Islet of Langerhans (tissue), 1 donor: ENCODE measurements at regions not wholly inside any gene's neighbourhood (a gene's known extent, or its start where the extent isn't known, plus 50 kb on each side); places are given as distances from the start of the nearest gene placed in this dataset.
A peak's percentile ranks its signal among the peaks of the same experiment; 100 is the strongest.

Experiments
- FAIRE-seq: peaks from one replicate; lab custom pipeline; 2011; peaks lifted over from hg19 to GRCh38; lab: Jason Lieb, UNC

DNA sequence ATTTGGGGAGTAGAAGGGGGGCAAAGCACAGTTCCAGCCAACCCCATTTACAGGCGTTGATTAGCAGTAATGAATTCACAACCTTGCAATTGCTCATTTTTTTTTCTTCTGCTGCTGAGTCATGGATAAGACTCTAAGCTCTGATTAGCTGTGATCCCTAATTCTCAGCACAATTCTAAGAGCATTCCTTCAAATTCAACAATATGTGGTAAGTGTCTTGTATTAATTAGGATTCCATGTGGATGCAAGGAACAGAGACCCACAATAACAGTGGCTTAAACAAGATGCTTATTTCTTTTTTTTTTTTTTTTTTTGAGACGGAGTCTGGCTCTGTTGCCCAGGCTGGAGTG, 133.4 kb downstream of the PALM2AKAP2 start:
- FAIRE-seq: no peak

DNA sequence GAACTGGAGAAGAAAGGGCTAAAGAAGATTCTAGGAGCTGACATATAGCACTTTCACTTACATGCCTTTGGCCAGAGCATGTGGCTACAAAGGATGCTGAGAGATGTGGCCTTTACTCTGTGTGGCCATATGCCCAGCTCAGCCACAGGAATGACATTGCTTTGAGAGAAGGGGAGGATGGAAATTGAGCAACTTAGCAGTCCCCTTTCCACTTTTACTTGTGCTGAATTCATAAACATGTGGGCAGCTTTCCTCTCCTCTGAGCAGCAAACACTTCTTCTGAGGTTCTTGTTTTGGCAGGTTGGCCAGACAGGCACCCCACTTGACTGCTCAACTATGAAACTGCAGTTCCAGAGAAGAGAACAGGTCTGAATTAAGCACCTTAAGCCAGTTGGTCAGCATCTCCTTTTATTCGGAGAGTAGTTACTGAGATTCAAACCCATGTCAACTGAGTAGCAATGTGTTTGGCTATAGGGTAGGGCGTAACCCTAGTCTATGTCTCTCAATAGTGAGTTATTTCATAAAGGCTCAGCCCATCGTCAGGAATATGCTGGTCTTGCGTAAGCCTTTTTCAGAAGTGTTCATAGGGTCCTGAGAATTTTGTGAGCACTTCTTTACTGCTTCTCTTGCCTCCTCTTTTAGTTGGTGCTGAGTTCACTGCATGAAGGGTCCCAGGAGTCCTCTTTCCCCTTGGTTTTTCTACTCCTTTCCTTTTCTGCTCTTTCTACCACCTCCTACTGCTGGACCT, 134.5 kb downstream of the PALM2AKAP2 start:
- FAIRE-seq: no peak

DNA sequence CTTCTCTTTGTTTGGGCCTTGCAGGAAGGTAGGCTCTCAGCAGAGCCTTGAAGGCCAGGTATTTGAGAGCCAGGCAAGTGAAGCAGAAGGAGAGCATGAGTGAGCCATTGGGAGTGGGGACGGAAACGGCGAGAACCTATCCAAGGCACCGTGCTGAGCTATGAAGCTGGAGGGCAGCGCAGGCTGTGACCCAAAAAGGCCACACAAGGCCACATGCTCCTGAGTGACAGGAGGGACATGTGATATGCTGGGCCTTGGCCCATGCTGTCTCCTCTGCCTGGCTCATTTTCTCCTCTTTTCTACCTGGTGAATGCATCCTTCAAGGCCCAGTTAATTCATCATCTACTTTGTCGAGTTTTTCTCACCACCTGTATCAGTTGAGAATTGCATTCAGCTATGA, 136.3 kb downstream of the PALM2AKAP2 start:
- no peak for FAIRE-seq

DNA sequence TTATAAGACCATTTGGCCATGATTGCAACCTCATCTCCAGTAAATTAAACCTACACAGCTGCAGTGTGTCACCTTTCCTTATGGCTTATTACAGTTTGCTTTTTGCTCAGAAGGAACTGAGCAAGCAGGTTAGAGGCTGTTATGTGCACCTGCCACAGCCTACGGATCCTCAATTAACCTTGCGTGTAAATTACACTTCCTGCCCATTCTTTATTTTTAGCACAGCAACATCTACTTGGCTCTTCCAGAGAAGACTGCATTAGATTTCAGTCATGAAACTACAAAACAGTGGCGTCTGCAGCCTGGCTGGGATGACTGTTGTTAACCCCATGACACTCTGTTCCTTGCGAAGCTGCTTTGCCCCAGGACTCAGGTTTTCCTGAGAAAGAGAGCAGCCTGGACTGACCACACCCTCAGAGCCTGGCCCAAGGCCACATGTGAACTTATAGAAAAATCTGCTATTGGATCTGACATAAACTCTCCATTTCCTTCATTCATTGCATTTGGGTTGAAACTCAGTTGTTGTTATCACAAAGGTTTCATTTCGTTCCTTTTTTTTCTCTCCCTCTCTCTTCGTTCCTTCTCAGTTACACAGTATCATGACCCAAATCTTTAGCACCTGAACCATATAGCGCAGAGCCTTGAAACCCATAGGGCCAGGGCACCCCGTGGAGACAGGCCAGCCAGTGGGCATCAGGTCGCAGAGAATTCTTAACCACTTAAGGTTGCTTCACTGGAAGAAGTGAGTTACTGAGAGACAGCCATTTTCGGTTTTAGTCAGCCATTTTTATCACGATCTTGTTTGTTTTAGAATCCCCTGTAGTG, 138.6 kb downstream of the PALM2AKAP2 start:
- peak; percentile 56 for FAIRE-seq

DNA sequence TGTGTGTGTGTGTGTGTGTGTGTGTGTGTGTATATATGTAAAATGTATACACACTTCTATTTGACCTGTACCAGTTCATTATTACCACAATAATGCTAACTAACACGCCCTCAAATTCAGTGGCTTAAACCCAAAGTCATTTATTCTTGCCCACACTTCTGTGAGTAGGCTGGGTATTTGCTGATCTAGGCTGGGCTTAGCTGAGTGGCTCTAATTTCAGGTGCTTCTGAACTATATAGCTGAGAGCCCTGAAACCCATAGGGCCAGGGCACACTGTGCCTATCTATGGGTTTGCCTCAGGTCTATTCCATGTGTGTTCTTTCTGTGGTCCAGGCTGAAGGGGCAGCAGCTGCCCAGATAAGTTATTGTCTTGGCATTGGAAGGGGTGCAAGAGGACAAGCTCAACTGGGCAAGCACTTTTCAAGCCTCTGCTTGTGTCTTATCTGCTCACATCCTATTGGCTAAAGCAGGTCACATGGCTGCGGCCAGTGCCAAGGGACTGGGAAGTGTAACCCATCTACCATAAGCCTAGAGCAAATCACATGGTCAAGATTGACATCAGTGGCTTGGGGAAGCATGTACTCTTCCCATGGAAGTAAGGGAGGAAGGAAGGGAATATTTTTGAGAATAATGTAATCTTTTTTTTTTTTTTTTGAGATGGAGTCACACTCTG, 139.9 kb downstream of the PALM2AKAP2 start:
- no peak for FAIRE-seq

DNA sequence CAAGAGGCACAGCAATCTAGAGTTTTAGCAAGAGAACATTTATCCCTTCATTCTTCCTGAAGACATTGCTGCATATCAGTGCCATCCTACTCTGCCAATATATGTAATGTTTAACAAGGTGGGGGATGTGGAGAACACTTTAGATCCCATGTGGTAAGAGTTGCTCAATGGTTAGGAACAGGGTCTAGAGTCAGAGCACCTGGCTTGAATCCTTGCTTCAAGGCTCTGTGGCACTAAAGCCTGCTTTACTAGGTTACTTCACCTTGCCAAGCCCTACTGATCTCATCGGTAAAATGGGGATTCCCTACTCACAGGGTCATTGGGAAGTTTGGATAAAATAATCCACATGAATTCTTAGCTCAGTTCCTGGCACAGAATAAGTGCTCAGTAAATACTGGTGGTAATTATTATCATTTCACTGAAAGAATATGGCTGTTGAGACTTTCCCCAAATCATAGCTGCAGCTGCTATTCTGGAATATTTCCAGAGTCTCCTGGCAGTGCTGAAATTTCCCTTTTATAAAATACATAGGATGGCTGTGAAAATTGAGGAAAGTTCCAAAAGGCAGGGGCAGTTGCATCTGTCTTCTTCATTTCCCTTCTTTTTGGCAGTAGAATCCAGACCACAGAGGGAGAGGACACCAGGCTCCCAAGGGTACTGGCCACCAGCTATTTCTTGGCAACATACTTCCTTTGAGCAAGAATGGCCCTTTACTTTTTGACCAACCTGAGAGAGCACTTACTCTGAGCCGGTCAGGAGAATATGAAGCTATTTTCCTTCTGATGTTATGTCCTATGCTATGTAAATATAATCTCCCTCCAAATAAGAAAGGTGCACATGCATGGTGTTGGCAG, 142.8 kb downstream of the PALM2AKAP2 start:
- FAIRE-seq: no peak

DNA sequence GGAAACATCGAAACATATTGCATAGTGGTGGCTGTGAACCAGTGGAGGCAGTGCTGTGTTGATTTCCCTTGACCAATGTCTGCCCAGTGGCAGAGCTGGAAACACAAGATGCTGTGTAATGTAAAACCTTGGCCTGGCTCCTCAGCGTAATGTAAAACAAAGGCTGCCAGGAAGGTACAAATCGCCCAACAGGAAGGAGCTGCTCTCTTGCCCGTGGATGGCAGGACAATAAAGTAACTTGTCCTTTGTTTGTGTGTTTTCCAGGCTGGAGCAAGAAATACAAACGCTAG, 143.4 kb downstream of the PALM2AKAP2 start:
- FAIRE-seq: no peak

DNA sequence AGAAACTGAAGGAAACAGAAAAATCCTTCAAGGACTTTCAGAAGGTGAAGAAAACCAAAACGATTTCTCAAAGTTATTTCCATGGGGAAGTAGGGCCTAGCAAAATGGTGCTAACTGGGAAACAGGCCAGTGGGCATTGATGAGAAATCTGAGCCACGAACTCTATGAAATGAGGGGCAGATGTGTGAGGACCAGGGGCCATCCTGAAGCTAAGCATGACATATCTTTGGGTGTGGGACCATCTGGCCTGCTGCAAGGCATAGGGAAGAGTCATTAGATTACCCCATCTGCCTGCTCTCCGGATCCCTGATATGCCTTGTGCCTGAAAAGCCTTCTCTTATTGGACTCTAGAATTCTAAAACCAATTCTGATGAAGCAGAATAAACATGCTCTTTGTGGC, 143.8 kb downstream of the PALM2AKAP2 start:
- FAIRE-seq: no peak

DNA sequence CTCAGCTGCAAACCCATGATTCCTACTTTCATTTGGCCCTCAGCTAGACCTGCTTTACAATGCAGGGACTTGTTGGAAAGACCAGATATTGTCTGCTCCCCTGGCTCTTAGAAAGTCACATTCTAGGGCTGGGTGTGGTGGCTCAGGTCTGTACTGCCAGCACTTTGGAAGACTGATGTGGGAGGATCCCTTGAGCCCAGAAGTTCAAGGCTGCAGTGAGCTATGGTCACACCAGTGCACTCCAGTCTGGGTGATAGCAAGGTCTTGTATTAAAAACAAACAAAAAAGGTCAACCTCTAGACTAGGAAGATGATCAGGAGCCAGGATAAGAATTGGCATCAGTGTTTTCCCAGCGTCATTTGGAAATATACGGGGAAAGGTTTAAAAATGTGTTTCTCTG, 145.8 kb downstream of the PALM2AKAP2 start:
- FAIRE-seq: no peak

DNA sequence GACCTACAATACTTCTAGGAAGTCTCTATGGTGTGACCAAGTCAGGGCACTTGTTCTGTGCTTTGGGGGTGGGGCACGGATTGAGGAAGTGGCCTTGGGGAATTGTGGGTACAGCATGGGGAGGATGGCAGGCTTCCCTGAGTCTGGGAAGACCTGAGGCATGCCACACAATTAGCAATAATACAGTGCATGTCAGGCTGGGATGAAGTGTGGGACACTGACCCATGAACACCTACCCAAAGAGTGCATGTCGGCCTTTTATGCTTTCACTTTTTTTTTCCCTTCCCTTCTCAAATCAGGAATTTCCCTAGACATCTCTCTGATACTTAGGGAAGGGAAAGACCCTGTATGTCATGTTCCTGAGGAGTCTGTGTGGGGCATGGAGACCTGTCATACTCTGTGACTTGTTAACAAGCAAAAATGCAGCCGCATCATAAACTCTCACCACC, 146.4 kb downstream of the PALM2AKAP2 start:
- FAIRE-seq: no peak

DNA sequence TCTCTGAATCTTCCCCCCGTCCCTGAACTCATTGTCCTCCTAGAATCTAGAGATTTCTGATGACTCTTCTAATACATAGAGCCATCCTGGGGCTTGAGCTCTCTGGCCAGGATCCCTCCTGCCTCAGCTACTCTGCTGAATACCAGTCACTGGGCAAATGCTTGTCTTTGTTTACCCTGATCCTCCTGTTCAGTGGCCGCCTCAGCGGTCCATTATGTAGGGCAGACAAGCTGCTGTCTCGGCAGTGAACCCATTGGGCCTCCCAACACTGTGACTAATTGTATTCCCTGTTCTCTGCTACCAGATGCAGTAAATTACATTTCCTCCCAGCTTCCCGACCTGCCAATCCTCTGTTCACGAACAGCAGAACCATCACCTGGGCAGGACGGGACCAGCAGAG, 151.6 kb downstream of the PALM2AKAP2 start:
- no peak for FAIRE-seq

DNA sequence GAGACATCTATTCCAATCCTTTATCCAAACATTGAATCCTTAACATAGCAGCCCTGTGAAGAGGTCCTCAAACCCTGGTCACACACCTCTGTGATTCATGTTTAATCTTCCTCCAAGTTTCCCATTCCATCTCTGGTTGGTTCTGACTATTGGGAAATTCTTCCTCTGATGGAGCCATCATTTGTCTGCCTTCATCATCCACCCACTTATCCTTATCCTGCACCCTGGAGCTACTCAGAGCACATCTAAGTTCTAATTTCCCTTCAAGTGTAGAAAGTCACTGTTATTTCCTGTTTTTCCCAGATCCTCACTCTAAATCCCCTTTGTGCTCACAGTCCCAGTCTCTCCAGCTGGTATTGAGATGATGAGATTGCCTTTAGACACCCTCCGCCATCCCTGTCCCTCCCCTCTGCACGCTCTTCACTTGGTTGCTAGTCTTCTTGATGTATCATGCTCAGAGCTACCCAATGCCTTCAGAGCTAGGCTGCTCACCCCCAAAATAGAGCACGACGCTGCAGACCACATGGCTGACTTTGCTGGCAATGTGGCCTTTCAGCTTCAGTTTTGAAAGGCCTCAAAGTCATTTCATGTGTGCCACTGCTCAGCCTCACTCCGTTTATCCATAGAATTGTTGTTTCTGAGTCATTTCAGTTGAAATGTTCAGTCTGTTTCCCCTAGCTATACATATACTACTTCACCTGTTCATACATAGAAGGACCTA, 154.3 kb downstream of the PALM2AKAP2 start:
- no peak for FAIRE-seq

DNA sequence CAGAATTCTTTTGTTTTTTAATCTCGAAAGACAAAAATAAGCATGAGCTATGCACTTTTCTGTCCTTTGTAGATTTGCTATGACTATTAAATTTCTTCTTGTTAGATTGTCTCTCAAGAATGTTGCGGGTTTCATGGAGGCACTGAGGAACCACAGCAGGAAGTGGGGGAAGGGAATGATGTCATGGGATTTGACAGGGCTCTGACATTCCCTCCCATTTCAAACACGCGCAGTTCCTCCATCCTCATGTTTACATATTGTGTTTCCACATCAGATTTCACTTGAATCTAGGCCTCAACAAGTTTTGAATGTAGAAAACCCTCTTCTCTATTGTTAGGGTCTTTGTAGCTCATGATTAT, 154.8 kb downstream of the PALM2AKAP2 start:
- FAIRE-seq: no peak

DNA sequence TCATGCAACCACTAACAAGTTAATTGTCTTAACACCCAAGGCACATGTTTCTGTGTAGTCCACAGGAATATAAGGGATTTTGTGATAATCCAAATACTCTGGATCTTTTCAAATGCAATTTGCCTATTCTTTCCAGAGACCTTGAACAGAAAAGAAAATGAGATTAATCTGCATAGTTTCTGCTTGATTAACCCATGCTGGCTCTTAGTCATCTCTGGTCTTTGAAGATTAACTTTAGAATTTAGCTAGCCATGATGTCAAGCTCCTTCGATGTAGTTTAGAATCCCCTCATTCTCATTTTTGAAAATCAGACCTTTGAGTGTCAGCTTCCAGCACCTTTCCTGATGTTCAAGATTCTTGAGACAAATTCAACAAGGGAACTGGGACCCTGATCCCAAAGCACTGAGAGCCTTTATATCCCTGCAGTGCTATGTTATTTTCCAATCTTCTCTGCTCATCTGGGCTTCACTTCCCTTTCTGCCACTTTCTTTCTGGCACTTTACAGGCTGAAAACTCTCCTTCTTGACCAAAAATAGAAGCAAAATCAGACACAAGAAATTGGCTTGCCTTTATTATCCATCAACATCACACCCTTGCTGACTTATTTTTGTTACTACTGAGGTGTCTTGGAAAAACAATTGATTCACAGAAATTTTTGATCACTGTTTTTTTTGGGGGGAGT, 155.5 kb downstream of the PALM2AKAP2 start:
- no peak for FAIRE-seq

DNA sequence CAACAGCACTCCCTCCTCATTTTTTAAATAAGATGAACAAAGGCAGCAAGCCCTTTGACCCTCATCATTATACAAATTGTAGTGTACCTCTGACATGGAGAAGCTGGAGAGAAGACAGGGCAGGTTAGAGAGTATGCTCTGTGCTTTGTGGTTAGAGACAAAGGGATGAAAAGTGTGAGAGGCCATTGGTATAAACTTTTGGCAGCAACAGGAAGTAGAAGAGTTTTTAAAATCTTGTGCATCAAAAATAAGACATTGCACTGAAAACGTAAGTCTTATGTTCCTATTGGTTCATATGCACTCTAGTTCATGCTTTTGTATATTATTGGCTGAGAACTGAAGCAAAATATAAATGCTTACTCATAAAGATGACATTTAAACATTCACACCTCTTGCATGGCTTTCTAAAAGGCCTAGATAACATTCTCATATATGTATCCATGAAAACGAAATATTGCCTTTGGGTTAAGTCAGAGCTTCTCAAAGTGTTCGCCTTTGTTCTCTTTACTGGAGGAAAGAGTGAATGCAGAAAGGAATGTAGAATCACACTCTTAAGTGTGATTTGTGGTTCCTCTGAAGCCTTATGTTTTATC, 158.0 kb downstream of the PALM2AKAP2 start:
- FAIRE-seq: no peak

DNA sequence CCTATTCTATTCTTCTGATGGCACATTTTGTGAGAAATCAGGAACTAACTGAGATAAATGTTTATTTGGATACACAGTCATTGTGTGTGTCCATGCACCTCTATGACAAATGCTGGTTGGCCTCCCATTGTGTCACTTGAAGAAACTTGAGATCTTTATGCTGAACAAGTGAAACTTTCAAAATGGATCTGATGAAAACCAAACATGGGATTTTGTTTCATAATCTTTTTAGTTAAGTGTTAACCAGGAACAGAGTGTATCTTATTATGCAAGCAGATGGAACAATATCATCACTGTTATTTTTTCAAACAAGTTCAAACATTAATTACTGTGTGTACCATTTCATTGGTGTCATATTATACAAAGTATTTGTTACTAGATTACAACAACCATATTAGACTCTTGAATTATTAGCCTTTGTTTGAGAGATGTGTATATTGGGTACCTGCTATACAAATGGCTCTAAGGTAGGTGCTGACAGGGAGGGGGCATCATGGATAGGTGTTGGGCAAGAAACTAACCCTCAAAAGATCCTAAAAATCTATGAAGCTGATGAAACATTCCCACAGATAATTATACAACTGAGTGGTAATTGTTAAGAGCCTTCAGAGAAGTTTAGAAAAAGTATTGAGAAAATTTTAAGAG, 159.8 kb downstream of the PALM2AKAP2 start:
- FAIRE-seq: no peak

DNA sequence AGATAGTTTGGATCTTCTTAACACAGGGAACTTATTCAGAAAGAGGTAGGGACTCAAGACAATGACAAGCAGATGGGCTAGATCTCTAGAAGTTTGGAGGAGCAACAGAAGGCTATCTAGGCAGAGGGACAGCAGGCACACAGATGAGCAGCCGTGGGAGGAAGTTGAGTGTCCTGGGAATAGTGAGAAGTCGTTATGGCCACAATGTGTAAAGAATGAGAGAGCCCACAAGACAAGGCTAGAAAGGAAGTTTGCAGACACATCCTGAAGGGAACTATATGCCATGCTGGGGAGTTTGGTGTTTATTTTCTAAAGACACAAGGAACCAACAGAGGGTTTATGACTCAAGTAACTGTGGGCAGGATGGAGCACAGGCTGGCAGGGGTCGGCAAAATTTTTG, 160.6 kb downstream of the PALM2AKAP2 start:
- FAIRE-seq: no peak

DNA sequence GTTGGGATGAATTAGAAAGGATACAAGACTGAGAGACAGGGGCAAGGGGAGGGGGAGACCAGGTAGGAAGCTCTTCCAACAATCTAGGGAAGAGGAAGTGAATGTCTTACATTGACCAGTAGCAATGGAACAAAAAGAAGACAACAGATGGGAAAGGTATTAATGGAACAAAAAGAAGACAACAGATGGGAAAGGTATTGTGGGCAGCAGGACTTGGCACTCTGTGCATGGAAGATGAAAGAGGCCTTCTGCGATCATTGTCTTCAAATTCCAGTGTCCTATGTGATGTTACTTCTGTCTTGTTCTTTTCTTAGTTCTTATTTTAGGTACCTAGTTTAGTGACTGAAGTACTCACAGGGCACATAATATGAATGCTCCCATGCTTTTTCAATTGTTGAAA, 161.8 kb downstream of the PALM2AKAP2 start:
- no peak for FAIRE-seq

DNA sequence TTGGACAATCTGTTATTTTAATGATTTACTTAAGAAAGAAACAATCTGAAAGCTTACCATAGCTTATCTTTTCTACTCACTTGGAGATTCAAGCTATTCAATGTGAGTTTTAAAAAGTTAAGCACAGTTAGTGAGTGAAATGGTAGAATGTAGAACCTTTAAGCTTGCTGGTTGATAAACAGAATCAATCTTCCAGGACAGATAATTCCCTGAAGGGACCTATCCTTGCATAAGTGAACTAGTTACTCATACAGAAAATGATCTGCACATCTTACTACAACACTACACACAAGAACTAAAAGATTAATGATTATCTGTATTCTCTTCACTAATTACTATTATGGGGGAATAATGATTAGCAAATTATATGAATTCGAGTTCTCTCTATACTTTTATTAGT, 165.6 kb downstream of the PALM2AKAP2 start:
- FAIRE-seq: no peak

DNA sequence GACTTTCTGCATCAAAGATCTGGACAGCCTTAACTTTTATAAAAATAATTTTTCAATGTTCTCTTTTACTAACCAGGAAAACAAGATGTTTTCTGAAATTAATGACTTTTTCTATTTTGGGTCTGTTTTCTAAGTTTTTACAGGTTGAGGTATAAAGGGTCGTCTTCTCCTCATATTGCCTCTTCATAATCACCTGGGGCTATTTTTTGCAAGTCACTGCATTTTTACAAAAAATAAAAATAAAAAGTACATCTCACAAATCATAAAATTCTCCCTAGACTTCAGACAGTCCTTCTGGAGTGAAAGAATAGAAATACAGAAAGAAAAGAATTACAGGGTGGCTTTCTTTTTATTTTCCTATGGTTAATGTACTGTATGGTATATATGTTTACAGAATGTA, 168.5 kb downstream of the PALM2AKAP2 start:
- no peak for FAIRE-seq
